ACC112 (cell line): ENCODE measurements at regions not wholly inside any gene's neighbourhood (a gene's known extent, or its start where the extent isn't known, plus 50 kb on each side); places are given as distances from the start of the nearest gene placed in this dataset.
A peak's percentile ranks its signal among the peaks of the same experiment; 100 is the strongest.
"Not testable (repeated sequence)": the region's sequence is repeated elsewhere in the genome, so short reads cannot be mapped to it uniquely, and the experiment has no call there.

ENCODE experiments used
- H2AFZ ChIP-seq: fragments of 200-600 bp; sonication (generic); one replicate; pipeline ENCODE4 v1.6.0; 2017; ENCODE audit warnings: antibody characterized with exemption, low read length; ENCODE audit not compliant: unreplicated experiment
- H3K27ac ChIP-seq: fragments of 200-600 bp; sonication (generic); 2 replicates; pipeline ENCODE4 v1.5.1; 2014; ENCODE audit warnings: low read depth, mild to moderate bottlenecking, antibody characterized with exemption, low read length, moderate library complexity
- H3K27me3 ChIP-seq: fragments of 200-600 bp; sonication (generic); 2 replicates; pipeline ENCODE4 v1.6.1; 2014; ENCODE audit warnings: mild to moderate bottlenecking, antibody characterized with exemption, low read length, moderate library complexity, mixed read lengths; ENCODE audit not compliant: insufficient read depth
- H3K36me3 ChIP-seq: fragments of 200-600 bp; sonication (generic); 2 replicates; pipeline ENCODE4 v1.6.1; 2016; ENCODE audit warnings: mild to moderate bottlenecking, antibody characterized with exemption, low read length, moderate library complexity, mixed read lengths; ENCODE audit not compliant: insufficient read depth
- H3K4me1 ChIP-seq: fragments of 200-600 bp; sonication (generic); one replicate; pipeline ENCODE4 v1.6.1; 2016; ENCODE audit warnings: low read length, mixed read lengths; ENCODE audit not compliant: insufficient read depth, unreplicated experiment, control insufficient read depth
- H3K4me3 ChIP-seq: fragments of 200-600 bp; sonication (generic); 2 replicates; pipeline ENCODE4 v1.5.1; 2014; ENCODE audit warnings: mild to moderate bottlenecking, low read depth, low read length
- H3K79me2 ChIP-seq: fragments of 200-600 bp; sonication (generic); one replicate; pipeline ENCODE4 v1.6.0; 2016; ENCODE audit warnings: low read length; ENCODE audit not compliant: control insufficient read depth, unreplicated experiment, insufficient read depth

- Histone ChIP-seq H3K36me3 (no peaks in the 10 kb centered on the region), H2AFZ (peak overlapping the region; percentile 98), H3K27ac (peak overlapping the region; percentile 68), H3K79me2 (no peaks in the 10 kb centered on the region), H3K4me1 (peaks cover 29% of the 10 kb centered on the region), H3K27me3 (no peaks in the 10 kb centered on the region), H3K4me3 (no peak overlapping the region)
These were observed 229.0 kb downstream of the MREG start for GRCh38 chr2:215784371-215784783.

GRCh38 chr2:215783640-215784039 lies 229.7 kb downstream of the MREG start:
- Histone ChIP-seq H3K27ac (peak overlapping the region; percentile 68; the same call in 1 of the 2 replicates), H3K4me1 (peaks cover 29% of the 10 kb centered on the region)
- H3K27me3 ChIP-seq, H2AFZ ChIP-seq, H3K79me2 ChIP-seq, H3K36me3 ChIP-seq, H3K4me3 ChIP-seq: not testable (repeated sequence)

- Histone ChIP-seq H2AFZ (no peak overlapping the region), H3K4me3 (no peak overlapping the region), H3K36me3 (no peaks in the 10 kb centered on the region), H3K79me2 (no peaks in the 10 kb centered on the region), H3K27ac (no peak overlapping the region), H3K27me3 (no peaks in the 10 kb centered on the region), H3K4me1 (peaks cover 29% of the 10 kb centered on the region)
These were observed 230.4 kb downstream of the MREG start for GRCh38 chr2:215782965-215783364.

GRCh38 chr2:215782295-215782694 lies 231.1 kb downstream of the MREG start:
- H3K79me2 ChIP-seq: no peaks in the 10 kb centered on the region
- H3K27me3 ChIP-seq: no peaks in the 10 kb centered on the region
- no peak overlapping the region for H2AFZ ChIP-seq
- H3K4me1 ChIP-seq: peaks cover 29% of the 10 kb centered on the region
- no peak overlapping the region for H3K4me3 ChIP-seq
- no peak overlapping the region for H3K27ac ChIP-seq
- H3K36me3 ChIP-seq: no peaks in the 10 kb centered on the region

- no peak overlapping the region for H3K27ac ChIP-seq
- no peaks in the 10 kb centered on the region for H3K79me2 ChIP-seq
- H2AFZ ChIP-seq: no peak overlapping the region
- H3K4me3 ChIP-seq: no peak overlapping the region
- peaks cover 18% of the 10 kb centered on the region for H3K4me1 ChIP-seq
- H3K27me3 ChIP-seq: no peaks in the 10 kb centered on the region
- no peaks in the 10 kb centered on the region for H3K36me3 ChIP-seq
These were observed 232.3 kb downstream of the MREG start for GRCh38 chr2:215780907-215781685.

GRCh38 chr2:215780313-215780712 lies 233.0 kb downstream of the MREG start:
- H3K27me3 ChIP-seq: no peaks in the 10 kb centered on the region
- H3K4me3 ChIP-seq: no peak overlapping the region
- no peak overlapping the region for H2AFZ ChIP-seq
- no peaks in the 10 kb centered on the region for H3K79me2 ChIP-seq
- peaks cover 17% of the 10 kb centered on the region for H3K4me1 ChIP-seq
- no peaks in the 10 kb centered on the region for H3K36me3 ChIP-seq
- H3K27ac ChIP-seq: no peak overlapping the region

GRCh38 chr2:215779912-215780311 lies 233.4 kb downstream of the MREG start:
- Histone ChIP-seq H3K27me3 (no peaks in the 10 kb centered on the region), H2AFZ (no peak overlapping the region), H3K79me2 (no peaks in the 10 kb centered on the region), H3K4me1 (peaks cover 20% of the 10 kb centered on the region), H3K36me3 (no peaks in the 10 kb centered on the region), H3K4me3 (no peak overlapping the region), H3K27ac (no peak overlapping the region)

- Histone ChIP-seq H3K79me2 (no peaks in the 10 kb centered on the region), H2AFZ (no peak overlapping the region), H3K4me3 (no peak overlapping the region), H3K27ac (no peak overlapping the region), H3K4me1 (peaks cover 31% of the 10 kb centered on the region), H3K27me3 (no peaks in the 10 kb centered on the region), H3K36me3 (no peaks in the 10 kb centered on the region)
These were observed 235.8 kb downstream of the MREG start for GRCh38 chr2:215777465-215778044.

- no peaks in the 10 kb centered on the region for H3K79me2 ChIP-seq
- H3K27me3 ChIP-seq: no peaks in the 10 kb centered on the region
- H3K4me1 ChIP-seq: peaks cover 40% of the 10 kb centered on the region
- no peaks in the 10 kb centered on the region for H3K36me3 ChIP-seq
- no peak overlapping the region for H2AFZ ChIP-seq
- no peak overlapping the region for H3K4me3 ChIP-seq
- no peak overlapping the region for H3K27ac ChIP-seq
These were observed 238.2 kb downstream of the MREG start for GRCh38 chr2:215775106-215775505.

GRCh38 chr2:215773728-215774127 lies 239.6 kb downstream of the MREG start:
- Histone ChIP-seq H3K79me2 (no peaks in the 10 kb centered on the region), H3K4me1 (peaks cover 40% of the 10 kb centered on the region), H3K27me3 (no peaks in the 10 kb centered on the region), H3K27ac (peak overlapping the region; percentile 98), H2AFZ (peak overlapping the region; percentile 71), H3K36me3 (no peaks in the 10 kb centered on the region), H3K4me3 (peak overlapping the region; percentile 70)
